LNCaP clone FGC (cell line): ENCODE measurements at regions not wholly inside any gene's neighbourhood (a gene's known extent, or its start where the extent isn't known, plus 50 kb on each side); places are given as distances from the start of the nearest gene placed in this dataset.
"Not testable (repeated sequence)": the region's sequence is repeated elsewhere in the genome, so short reads cannot be mapped to it uniquely, and the experiment has no call there.

ENCODE experiments used
- DNase-seq: peaks from one replicate; pipeline ENCODE4 v3.0.0-alpha.2; 2011; ENCODE audit warnings: low read depth
- H3K4me3 ChIP-seq: 2 replicates; pipeline ENCODE4 v1.5.1; 2011; ENCODE audit warnings: mild to moderate bottlenecking, low read depth, low read length, control low read depth
- TF ChIP-seq, protein P1 (sequence below): IDR thresholded peaks from 2 replicates; pipeline ENCODE4 v1.5.1; 2012; ENCODE audit warnings: mild to moderate bottlenecking; ENCODE audit not compliant: control insufficient read depth, insufficient read depth; ENCODE audit errors: extremely low read depth

DNA sequence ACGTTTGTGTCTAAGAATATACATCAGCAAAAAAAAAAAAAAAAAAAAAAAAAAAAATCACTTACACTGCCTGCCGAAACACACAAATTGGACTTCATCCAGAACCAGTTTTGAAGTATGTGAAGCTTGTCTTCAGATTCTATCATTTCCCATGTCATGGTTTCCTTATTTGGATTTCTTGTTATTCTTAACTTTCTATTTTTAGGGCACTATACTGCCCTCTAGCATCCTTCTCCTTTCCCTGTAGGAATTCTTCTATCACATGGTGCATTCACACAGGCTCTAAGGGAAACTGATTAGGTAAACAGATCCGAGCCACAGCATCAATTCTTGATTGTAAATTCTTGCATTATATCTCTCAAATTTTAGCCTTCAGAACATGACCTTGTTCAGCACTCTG, 1507.5 kb downstream of the OLFM4 start:
- H3K4me3 ChIP-seq: no peak overlapping the region
- DNase-seq: peak; percentile 21
- TF ChIP-seq, protein P1, sequence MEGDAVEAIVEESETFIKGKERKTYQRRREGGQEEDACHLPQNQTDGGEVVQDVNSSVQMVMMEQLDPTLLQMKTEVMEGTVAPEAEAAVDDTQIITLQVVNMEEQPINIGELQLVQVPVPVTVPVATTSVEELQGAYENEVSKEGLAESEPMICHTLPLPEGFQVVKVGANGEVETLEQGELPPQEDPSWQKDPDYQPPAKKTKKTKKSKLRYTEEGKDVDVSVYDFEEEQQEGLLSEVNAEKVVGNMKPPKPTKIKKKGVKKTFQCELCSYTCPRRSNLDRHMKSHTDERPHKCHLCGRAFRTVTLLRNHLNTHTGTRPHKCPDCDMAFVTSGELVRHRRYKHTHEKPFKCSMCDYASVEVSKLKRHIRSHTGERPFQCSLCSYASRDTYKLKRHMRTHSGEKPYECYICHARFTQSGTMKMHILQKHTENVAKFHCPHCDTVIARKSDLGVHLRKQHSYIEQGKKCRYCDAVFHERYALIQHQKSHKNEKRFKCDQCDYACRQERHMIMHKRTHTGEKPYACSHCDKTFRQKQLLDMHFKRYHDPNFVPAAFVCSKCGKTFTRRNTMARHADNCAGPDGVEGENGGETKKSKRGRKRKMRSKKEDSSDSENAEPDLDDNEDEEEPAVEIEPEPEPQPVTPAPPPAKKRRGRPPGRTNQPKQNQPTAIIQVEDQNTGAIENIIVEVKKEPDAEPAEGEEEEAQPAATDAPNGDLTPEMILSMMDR: peak; percentile 56

DNA sequence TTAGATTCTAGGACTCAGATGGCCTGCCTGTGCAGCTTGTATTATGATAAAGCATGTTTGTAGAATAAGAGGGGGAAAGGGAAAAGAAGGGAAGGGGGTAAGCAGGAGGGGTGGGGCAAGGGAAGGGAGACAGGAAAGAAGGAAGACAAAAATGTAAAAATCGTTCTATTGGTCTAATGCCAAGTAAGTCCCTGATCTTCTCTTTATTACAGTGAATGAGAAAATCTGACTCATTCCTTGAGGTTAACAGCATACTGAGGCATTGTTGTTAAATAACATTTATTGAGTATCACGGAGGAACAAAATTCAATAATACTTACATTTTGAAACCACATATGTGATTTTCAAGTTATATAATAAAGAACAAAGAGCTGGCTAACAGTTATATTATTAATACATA, 1534.7 kb downstream of the OLFM4 start:
- H3K4me3 ChIP-seq: no peak overlapping the region
- TF ChIP-seq, protein P1: no peak
- no peak for DNase-seq

DNA sequence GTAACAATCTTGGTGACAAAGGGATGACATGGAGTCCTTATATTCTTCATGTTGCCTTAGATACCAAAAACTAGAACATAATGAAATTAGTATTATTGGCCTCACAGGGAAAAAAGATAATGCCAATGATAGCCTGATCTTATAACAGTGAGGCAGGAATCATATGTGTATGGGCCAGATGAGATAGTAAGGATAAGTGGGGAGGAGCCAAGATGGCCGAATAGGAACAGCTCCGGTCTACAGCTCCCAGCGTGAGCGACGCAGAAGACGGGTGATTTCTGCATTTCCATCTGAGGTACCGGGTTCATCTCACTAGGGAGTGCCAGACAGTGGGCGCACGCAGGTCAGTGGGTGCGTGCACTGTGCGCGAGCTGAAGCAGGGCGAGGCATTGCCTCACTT, 1543.4 kb downstream of the OLFM4 start:
- H3K4me3 ChIP-seq: not testable (repeated sequence)

GRCh38 chr13:54573186-54573585, 1544.6 kb downstream of the OLFM4 start:
- DNase-seq: no peak
- H3K4me3 ChIP-seq: no peak overlapping the region
- TF ChIP-seq, protein P1: no peak

More for the DNA sequence above, 1543.4 kb downstream of the OLFM4 start:
- DNase-seq: not testable (repeated sequence)

DNA sequence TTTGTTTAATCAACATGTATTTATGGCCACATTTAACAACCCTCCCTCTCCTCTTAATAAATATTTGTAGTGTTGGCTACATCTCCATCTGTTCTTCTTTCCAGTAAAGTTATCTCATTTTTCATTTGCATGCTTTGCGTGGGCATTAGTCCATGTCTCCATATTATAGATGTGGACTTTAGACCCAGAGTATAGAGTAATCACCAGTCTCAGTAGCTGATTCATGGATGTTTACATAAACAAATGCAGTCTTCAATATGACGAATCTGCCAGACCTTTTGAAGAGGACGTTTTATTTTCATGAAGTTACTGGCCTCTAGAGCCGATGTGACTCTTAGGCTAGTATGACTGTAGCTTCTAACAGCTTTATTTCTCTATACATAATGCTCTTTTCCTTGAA, 1546.2 kb downstream of the OLFM4 start:
- TF ChIP-seq, protein P1: no peak
- no peak overlapping the region for H3K4me3 ChIP-seq
- peak; percentile 80 for DNase-seq

- TF ChIP-seq, protein P1: no peak
- DNase-seq: no peak
- H3K4me3 ChIP-seq: no peak overlapping the region
Measured at GRCh38 chr13:54591540-54591939, 1562.9 kb downstream of the OLFM4 start.

DNA sequence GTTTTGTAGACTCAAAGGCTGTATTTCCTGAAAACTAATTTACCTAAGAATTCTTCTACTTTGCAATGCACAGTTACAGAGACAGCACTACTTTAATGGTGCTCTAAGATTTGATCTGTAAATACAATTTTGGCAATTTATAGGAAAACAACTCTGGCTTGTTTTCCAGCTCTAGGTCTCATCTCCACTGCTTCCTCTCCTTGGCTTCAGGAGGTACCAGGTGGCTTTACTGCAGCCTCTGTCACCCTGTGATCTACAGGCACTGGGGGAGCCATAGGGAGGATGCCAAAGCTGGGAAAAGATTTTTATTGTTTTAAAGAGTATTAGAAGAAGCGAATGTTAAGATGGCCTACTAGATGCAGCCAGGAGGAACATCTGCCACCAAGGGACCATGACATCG, 1563.6 kb downstream of the OLFM4 start:
- DNase-seq: no peak
- H3K4me3 ChIP-seq: no peak overlapping the region
- TF ChIP-seq, protein P1: no peak
